Activated CD8-positive, alpha-beta memory T cell treated with anti-CD3 and anti-CD28 coated beads, Interleukin-2, amount 50 U/mL, for 4 hours (primary cell): ENCODE measurements at regions not wholly inside any gene's neighbourhood (a gene's known extent, or its start where the extent isn't known, plus 50 kb on each side); places are given as distances from the start of the nearest gene placed in this dataset.
"Not testable (repeated sequence)": the region's sequence is repeated elsewhere in the genome, so short reads cannot be mapped to it uniquely, and the experiment has no call there.

Experiments used
- DNase-seq: peaks from one replicate; pipeline ENCODE4 v3.0.0-alpha.2; 2020

- DNase-seq, result no peak
Observed at GRCh38 chr12:107377596-107378385, 284.4 kb upstream of the CRY1 start.

- no peak for DNase-seq
Observed at GRCh38 chr12:107378609-107379008, 285.3 kb upstream of the CRY1 start.

- DNase-seq, result not testable (repeated sequence)
Observed at GRCh38 chr12:107379142-107379851, 285.9 kb upstream of the CRY1 start.

GRCh38 chr12:107379852-107380567, 286.7 kb upstream of the CRY1 start:
- DNase-seq, result no peak

GRCh38 chr12:107384645-107385044, 291.3 kb upstream of the CRY1 start:
- DNase-seq, result no peak

- DNase-seq, result no peak
Observed at GRCh38 chr12:107385509-107385908, 292.2 kb upstream of the CRY1 start.

GRCh38 chr12:107386569-107386968, 293.2 kb upstream of the CRY1 start:
- no peak for DNase-seq

- DNase-seq, result no peak
Observed at GRCh38 chr12:107388263-107388662, 294.9 kb upstream of the CRY1 start.

- no peak for DNase-seq
Observed at GRCh38 chr12:107390414-107390813, 295.2 kb upstream of the PWP1 start.

GRCh38 chr12:107393043-107393717, 292.4 kb upstream of the PWP1 start:
- no peak for DNase-seq

GRCh38 chr12:107394693-107395092, 290.9 kb upstream of the PWP1 start:
- no peak for DNase-seq

GRCh38 chr12:107395817-107396216, 289.8 kb upstream of the PWP1 start:
- DNase-seq, result no peak

GRCh38 chr12:107396991-107397390, 288.6 kb upstream of the PWP1 start:
- no peak for DNase-seq

GRCh38 chr12:107397890-107398500, 287.6 kb upstream of the PWP1 start:
- no peak for DNase-seq

- no peak for DNase-seq
Observed at GRCh38 chr12:107399046-107399445, 286.6 kb upstream of the PWP1 start.

GRCh38 chr12:107400686-107401447, 284.7 kb upstream of the PWP1 start:
- peak; percentile 21 for DNase-seq

- peak; percentile 58 for DNase-seq
Observed at GRCh38 chr12:107402041-107403022, 283.3 kb upstream of the PWP1 start.

- no peak for DNase-seq
Observed at GRCh38 chr12:107404981-107405380, 280.6 kb upstream of the PWP1 start.

GRCh38 chr12:107405436-107405835, 280.2 kb upstream of the PWP1 start:
- DNase-seq, result no peak

GRCh38 chr12:107406932-107407331, 278.7 kb upstream of the PWP1 start:
- no peak for DNase-seq
